NCI-H146 treated with DMSO at 0.1 percent for 48 hours (cell line): ENCODE measurements at regions not wholly inside any gene's neighbourhood (a gene's known extent, or its start where the extent isn't known, plus 50 kb on each side); places are given as distances from the start of the nearest gene placed in this dataset.

Experiments used
- DNase-seq: peaks from one replicate; lab custom pipeline; 2025; ENCODE audit not compliant: unreplicated experiment; lab: John Stamatoyannopoulos, UW

GRCh38 chr22:47994601-47995263, 1232.3 kb downstream of the TBC1D22A start:
- DNase-seq, result no peak

- DNase-seq, result no peak
Observed at GRCh38 chr22:47994045-47994444, 1231.6 kb downstream of the TBC1D22A start.

DNA sequence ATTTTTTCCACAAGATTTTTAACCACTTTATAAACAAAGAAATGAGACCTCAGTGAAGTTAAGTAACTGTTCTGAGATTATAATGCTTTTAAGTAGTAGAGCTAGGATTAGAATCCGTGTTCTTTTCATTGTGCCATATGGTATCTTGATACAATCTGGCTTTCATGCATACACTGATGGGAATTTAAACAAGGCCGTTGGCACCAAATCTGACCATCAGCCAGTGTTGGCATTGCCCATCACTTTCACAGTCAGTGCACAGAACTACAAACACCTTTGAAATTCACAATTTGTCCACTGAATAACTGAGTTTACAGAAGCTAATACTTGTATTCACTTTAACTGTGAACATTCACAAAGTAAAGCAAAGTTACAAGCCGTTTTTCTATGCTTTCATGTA, 1228.0 kb downstream of the TBC1D22A start:
- no peak for DNase-seq

DNA sequence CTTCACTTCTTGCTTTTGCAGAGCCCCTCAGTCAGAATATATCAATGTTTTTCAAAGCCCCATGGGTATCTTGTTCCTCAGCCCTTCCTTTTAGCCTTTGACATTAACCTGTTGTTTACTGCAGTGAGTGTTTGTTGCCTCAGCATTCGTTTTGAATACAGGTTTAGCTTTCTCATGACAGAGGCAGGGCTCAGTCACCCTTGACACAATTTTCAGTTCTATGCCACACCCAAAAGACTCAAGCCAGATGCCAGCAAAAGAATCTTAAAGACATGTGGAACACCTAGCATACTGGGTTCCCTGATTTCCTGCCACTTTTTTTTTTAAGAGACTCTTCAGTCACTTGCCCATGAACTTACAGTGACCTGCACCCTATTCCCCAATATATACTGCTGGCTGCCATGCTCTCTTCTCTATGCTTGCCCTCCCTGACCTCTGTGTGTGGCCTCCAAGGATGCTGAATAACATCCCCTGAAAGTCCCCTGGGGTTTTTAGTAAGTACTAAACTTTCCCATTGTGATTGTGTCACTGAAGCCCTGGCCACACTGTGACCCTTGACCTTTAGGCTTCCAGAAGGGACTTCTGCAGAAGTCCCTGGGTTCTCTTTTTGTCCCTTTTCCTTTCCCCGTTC, 1225.5 kb downstream of the TBC1D22A start:
- no peak for DNase-seq

DNA sequence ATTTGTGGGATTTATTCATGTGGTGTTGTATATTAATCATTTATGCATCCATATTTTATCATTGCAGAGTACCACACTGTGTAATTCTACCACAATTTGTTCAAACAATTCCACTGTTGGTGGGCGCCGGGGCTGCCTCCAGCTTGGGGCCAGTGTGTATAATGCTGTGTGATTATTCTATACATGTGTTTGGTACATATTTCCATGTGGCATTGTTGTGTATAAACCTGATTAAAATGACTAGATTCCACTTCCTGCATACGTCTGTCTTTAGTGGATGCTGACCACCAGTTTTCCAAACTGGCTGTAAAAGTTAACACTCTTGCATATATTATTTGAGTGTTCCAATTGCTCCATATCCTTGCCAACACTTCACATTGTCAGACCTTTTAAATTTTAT, 1213.8 kb downstream of the TBC1D22A start:
- no peak for DNase-seq

DNA sequence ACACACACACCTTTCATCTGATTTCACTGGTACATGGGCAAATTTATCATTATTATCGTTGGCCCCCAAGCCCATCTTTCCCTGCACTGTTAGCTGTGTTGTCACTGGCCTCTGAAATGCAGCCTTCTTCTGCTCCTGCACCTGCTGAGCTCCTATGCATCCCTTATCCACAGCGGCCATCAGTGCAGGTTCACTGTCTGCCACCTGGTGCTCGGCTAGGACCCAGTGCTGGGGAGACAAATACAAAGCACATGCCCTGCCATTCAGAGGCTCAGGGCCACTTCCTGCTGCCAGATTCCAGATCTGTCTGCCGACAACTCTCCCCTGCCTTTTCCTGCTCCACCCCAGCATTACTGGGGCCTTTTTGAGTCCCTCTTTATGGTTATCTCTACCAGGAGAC, 1205.4 kb downstream of the TBC1D22A start:
- DNase-seq, result no peak

DNA sequence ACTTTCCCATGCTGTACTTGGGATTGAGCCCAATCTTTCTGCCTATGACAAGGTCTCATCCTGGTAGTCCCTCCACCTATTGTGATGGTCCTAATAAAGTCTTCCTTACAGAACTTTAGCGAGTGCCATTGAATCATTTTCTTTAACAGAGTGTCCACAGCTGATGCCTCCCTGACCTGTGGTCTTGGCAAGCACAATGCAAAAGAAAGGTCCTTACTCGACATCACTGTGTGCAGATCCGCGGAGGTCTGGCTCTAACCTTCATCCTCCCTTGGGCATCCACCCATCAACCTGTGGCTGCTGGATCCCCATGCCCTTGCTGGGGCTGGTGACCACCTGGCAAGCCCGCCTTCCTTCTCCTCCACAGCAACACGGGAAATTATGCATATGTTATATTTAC, 1203.9 kb downstream of the TBC1D22A start:
- DNase-seq, result no peak

DNA sequence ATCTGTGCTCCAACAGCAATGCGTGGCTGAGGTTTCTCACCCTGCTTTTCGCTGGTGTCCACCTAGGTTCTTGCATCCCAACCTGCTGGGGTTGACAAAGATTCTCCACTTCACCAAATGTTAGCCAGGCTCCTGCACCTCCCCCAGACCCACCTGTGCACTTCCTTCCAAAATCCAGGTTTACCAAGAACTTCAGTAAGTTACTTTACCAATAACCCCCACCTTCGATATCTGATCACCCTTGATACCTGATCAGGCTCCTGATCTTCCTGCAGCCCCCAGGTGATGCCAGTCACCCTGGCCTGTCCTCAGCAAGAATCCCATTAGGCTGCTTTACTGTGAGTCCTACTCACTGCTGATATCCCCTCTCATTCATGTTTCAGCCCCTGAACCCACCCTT, 1203.4 kb downstream of the TBC1D22A start:
- DNase-seq, result no peak

DNA sequence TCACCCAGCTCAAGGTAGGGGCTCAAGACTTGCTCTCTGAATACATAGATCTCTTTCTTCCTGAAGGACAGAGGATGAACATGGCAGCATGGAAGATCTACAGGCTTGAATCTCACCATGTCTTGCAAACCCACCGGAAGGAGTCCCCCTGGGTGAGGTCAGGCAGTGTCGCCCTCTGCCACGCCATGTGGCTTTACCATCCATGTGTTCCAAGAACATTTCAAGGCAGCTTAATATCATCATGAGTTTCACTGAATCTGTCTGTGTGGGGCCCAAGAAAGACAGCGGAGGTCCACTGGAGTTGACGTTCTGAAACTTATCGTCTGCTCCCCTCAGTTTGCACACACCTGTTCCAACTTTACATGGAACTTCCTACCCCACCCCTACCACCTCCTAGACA, 1202.6 kb downstream of the TBC1D22A start:
- DNase-seq, result no peak

- no peak for DNase-seq
Observed at GRCh38 chr22:47963660-47964059, 1201.2 kb downstream of the TBC1D22A start.

DNA sequence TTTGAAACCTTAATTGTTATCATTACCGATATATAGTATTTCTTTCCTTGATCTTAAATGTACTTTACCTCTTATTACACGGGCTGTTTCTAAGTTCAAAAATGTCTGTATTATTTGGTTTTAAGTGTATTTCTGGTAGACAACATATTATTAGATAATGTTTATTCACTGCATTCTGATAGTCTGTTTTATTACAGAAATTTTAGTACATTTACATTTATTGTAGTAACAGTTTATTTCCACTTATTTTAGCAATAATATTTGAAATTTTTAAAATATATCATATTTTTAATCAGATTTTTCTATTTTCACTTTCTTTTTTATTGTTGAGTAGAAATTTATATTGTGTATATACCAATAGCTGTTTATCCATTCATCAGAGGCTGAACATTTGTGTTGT, 1195.2 kb downstream of the TBC1D22A start:
- no peak for DNase-seq

- DNase-seq, result no peak
Observed at GRCh38 chr22:47954107-47954506, 1191.7 kb downstream of the TBC1D22A start.

GRCh38 chr22:47944941-47945340, 1182.5 kb downstream of the TBC1D22A start:
- no peak for DNase-seq

- DNase-seq, result peak; percentile 61
Observed at GRCh38 chr22:47943729-47944700, 1181.6 kb downstream of the TBC1D22A start.

DNA sequence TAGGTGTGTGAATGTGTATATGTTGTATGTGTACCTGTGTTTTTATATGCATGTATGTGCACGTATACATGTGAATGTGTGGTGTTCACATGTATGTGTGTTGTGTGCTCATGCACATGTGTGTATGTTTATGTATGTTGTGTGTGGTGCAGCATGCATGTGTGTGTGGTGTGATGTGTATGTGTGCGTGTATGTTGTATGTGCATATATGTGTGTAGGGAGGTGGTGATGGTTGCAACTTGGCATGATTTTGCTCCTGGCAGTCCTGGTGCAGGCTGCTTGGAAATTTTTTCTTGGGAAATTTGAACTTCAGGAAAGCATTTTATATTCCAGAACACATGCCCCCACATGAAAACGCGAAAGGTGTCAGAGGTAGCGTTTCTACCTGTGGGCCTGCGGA, 1177.8 kb downstream of the TBC1D22A start:
- no peak for DNase-seq

DNA sequence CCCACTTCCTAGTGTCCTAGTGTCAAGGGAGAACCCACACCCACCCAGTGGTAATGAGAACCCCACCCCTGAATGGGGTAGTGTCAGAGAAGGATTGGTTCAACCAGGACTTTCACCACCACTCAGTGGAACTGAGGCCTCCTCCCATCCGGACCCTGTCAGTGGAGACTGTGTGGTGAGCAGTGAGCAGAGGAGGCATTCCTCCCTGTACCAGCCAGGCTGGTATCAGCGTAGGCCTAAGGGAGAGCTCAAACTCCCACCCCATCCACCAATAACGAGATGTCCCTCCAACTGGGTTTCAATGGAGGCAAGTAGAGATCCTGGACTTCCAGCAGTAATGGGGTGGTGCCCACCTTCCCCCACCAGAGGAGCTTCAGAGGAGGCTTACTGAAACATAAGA, 1171.4 kb downstream of the TBC1D22A start:
- DNase-seq, result no peak

- DNase-seq, result no peak
Observed at GRCh38 chr22:47933226-47933625, 1170.8 kb downstream of the TBC1D22A start.

DNA sequence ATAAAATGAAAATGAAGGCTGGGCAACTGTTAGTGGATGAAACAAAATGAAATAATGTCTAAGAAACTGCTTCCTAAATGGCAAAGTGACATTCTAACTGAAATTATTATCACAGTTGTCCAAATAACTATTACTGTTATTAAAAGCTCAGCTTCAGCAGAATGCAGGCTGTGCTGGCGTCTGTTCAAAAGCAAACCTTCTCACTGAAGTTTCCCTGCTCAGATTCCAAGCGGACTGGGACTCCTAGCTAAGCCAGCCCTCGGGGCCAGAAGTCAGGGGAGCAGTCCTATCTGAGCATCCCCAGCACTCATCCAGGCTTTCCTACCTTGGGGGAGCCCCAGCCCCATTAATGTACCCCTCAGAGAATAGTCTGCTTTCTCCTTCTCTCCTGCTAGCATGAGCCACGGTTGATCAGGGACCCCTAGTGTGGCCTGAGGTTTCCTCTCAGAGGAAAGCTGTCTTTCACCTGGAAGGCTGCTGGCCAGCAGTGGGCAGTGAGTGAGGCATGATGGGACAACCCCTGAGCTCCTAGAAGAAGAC, 1167.3 kb downstream of the TBC1D22A start:
- DNase-seq, result no peak

- DNase-seq, result no peak
Observed at GRCh38 chr22:47929073-47929472, 1166.6 kb downstream of the TBC1D22A start.

GRCh38 chr22:47928631-47929030, 1166.2 kb downstream of the TBC1D22A start:
- no peak for DNase-seq

DNA sequence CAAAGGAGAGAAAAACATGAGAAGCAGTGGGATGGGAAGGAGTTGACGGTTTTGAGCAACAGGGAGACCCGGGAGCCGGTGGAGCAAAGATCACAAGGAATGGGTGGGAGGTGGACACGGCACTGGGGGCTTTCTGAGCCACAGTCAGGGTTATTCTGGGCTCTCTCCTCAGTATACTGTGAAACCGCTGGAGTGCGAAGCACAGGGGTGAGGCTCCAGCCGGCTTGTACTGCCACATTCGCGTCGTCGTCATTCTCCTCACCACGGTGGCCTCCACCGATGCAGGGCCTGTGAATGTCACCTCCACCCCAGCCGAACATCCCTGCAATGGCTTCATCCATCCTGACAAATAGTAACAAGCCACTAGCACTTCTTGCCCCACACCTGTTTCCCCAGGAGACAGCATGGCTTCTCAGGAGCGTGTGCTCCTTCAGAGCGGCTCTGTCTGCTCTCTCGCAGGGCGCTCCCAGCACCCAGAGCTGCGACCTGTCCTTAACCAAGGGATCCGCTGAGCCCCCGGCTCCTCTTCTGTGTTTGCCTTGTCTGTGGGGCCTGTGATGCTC, 1165.3 kb downstream of the TBC1D22A start:
- DNase-seq, result no peak
